Omental fat pad (tissue), 3 donors: ENCODE measurements at regions not wholly inside any gene's neighbourhood (a gene's known extent, or its start where the extent isn't known, plus 50 kb on each side); places are given as distances from the start of the nearest gene placed in this dataset.

Experiments
- ATAC-seq: fragments of 150-250 bp; one replicate; pipeline ENCODE4 v1.9.1; 2016; ENCODE audit warnings: mild to moderate bottlenecking, moderate library complexity; ENCODE audit not compliant: low FRiP score
- DNase-seq: peaks from one replicate; pipeline ENCODE4 v3.0.0-alpha.2; 2019; ENCODE audit warnings: low spot score
- CTCF ChIP-seq, 3 donors: fragments of 450-650 bp; IDR thresholded peaks; one replicate each; pipeline ENCODE4 v1.5.1; 2016 to 2017; ENCODE audit warnings: antibody characterized with exemption in 3 of 3, mild to moderate bottlenecking in 3 of 3, moderate library complexity in 2 of 3

- TF ChIP-seq CTCF (IDR thresholded peaks at IDR 0.05), result no peak
- ATAC-seq, result no peak
- no peak for DNase-seq
Observed at GRCh38 chr1:38578271-38578951, 281.2 kb downstream of the RRAGC start.

DNA sequence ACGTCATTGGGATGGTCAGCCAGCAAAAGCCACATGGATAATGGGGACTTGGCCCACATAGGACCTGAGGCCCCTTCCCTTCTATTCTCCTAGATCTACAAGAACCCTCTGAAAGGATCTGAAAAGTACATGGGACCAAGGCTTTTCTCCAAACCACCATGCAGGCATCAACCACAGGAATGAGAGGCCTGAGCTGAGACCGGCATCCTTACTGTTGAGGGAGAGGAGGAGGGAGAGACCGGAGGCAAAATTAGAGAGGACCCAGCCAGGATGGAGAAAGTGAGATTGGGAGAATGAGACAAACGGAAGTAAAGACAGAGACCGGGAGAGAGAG lies 281.7 kb downstream of the RRAGC start:
- no peak for TF ChIP-seq CTCF (IDR thresholded peaks at IDR 0.05)
- DNase-seq (no peak), ATAC-seq (no peak)

GRCh38 chr1:38577385-38577784 lies 282.2 kb downstream of the RRAGC start:
- ATAC-seq (no peak), DNase-seq (no peak)
- TF ChIP-seq CTCF (IDR thresholded peaks at IDR 0.05), result no peak

GRCh38 chr1:38576241-38576640 lies 283.3 kb downstream of the RRAGC start:
- DNase-seq (no peak), ATAC-seq (no peak)
- TF ChIP-seq CTCF (IDR thresholded peaks at IDR 0.05), result no peak

DNA sequence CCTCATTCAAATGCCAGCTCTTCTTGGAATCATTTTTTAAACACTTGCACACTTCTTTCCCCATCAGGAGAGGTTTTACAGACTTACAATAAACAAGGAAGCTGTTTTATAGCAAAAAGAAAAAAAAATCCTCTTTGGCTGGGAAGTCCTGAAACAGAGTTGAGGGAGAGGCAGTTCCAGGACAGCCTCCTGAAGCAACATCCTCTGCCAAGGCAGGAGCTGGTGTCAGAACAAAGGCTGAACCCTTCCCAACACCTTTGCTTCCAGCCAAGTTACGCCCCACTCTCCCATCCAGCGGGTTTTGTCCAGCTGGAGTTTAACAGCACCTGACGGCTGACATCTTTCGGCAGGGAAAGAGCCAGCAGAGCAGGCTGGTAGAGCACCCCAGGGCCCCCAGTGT lies 287.8 kb downstream of the RRAGC start:
- TF ChIP-seq CTCF (IDR thresholded peaks at IDR 0.05), result no peak
- no peak for ATAC-seq
- no peak for DNase-seq

DNA sequence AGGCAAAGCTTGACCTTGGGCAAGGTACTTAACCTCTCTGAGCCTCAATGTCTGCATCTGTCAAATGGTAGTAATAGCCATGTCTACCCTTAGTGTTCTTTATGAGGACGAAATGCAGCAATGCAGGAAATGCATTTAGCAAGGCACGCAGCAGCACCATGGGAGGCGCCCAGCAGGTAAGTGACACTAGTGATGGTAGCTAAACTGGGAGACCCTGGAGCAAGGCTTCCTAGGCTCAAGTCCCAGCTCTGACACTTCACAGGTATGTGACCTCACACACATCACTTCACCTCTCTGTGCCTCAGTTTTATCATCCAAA lies 289.0 kb downstream of the RRAGC start:
- TF ChIP-seq CTCF (IDR thresholded peaks at IDR 0.05), result no peak
- DNase-seq (no peak), ATAC-seq (no peak)

GRCh38 chr1:38569932-38570656 lies 289.5 kb downstream of the RRAGC start:
- no peak for TF ChIP-seq CTCF (IDR thresholded peaks at IDR 0.05)
- ATAC-seq (no peak), DNase-seq (no peak)
